Kasumi-1 (cell line): ENCODE measurements at regions not wholly inside any gene's neighbourhood (a gene's known extent, or its start where the extent isn't known, plus 50 kb on each side); places are given as distances from the start of the nearest gene placed in this dataset.
A peak's percentile ranks its signal among the peaks of the same experiment; 100 is the strongest.

Experiments
- DNase-seq, 2 experiments: peaks; one replicate each; lab custom pipeline; 2025; lab: John Stamatoyannopoulos, UW

DNA sequence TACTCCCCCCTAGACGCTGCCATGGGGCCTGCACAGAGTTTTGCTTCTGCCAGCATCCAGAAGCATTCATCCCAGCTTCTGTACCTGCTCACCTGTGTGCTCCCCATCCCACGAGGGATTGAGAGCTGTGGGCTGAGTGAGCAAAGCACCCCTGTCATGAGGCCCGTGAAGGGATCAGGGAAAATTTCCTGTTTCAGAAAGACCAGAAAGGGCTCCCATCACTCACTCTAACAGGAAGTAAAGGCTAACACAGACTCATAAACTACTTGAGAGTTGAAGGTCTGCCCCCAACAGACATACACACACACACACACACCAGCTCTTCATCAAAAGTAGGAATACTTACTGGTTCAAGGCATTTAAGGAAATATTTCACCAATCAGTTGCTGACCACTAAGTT lies 256.5 kb upstream of the NT5E start:
- no peak for DNase-seq

GRCh38 chr6:85192596-85192995 lies 257.3 kb upstream of the NT5E start:
- no peak for DNase-seq

GRCh38 chr6:85192186-85192585 lies 257.7 kb upstream of the NT5E start:
- DNase-seq = no peak

GRCh38 chr6:85191656-85192055 lies 258.2 kb upstream of the NT5E start:
- no peak for DNase-seq

GRCh38 chr6:85186546-85187175 lies 263.2 kb upstream of the NT5E start:
- no peak for DNase-seq

GRCh38 chr6:85185977-85186376 lies 263.9 kb upstream of the NT5E start:
- no peak for DNase-seq

DNA sequence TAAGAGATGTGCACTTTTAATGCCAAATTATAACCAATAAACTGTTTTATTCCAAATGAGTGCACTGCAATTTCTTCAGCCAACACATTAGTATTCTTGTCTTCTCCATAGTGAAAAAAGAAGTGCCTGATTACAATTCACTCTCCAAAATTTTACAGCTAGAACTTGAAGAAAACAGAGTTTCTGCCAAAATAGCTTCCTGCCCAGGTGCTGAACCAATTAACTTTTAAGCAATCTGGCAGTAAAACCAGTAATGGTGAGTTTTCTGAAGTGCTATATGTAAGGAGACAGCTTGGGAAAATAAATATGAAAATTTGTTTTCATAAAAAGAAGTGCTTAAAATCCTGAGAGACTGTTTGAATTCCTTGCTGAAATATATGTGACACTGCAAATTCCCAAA lies 266.0 kb upstream of the NT5E start:
- no peak for DNase-seq

- DNase-seq = no peak
Measured at GRCh38 chr6:85172705-85173104, 277.2 kb upstream of the NT5E start.

GRCh38 chr6:85172161-85172560 lies 277.7 kb upstream of the NT5E start:
- no peak for DNase-seq

DNA sequence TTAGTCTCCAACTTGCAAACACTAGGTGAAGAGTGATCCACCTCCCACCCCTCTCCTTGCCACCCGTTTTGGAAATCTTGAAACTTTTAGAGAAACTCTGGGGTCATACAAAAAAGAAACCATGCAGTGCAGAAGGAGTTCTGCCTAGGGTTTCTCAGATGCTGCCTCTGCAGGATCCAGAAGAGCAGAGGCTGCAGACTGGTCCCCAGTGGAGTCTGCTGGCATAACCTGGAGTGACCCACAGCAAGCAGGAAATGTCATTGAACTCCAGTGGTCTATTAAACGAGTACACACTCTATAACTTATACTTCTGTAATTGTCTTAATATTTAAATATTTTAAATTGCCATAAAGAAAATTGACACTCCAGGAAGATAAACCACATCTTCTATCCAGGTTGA lies 280.7 kb upstream of the NT5E start:
- peak in 1 of 2 experiments; percentile 60 for DNase-seq

- DNase-seq = no peak
Measured at GRCh38 chr6:85168146-85168545, 281.7 kb upstream of the NT5E start.

GRCh38 chr6:85166114-85166741 lies 283.7 kb upstream of the NT5E start:
- no peak for DNase-seq

- DNase-seq = no peak
Measured at GRCh38 chr6:85163156-85164080, 286.5 kb upstream of the NT5E start.

- no peak for DNase-seq
Measured at GRCh38 chr6:85157311-85157710, 292.6 kb upstream of the NT5E start.

DNA sequence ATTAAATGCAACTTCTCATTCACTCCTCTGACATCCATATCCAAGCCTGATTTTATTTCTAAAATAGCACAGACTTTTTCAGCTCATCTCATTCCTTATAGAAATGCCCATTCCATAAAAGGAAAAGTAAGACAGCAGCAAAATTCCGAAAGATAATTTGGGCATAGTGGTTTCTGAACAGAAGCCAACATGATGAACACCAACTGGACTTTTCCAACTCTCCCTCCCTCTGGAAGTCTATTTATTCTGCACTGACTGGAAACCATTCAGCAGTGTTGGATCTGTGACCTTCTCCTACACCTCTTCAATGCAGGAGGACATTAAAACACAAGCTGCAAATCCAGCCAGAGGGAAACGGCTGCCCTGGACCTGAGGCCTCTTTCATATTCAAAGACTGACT lies 306.2 kb upstream of the NT5E start:
- DNase-seq = no peak

GRCh38 chr6:85137865-85138264 lies 312.0 kb upstream of the NT5E start:
- no peak for DNase-seq

DNA sequence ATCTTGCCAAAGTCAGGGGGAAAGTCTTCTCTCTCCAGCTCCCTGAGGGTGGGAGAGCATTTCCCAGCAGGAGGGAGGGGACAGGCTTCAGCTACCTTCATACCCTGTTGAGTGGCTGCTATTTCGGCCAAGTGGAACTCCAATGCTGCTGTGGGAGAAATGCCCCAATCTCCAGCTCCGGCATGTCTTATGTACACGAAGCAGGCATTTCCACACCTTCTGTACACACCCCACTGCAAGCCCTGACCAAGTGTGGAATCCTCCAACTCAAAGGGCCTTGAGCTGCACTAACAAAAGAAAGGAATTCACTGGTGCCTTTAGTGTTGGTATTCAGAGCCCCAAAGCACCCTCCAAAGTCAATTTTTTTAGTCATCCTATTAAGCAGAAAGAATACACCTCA lies 313.6 kb upstream of the NT5E start:
- DNase-seq = no peak

- no peak for DNase-seq
Measured at GRCh38 chr6:85135376-85136094, 314.3 kb upstream of the NT5E start.

DNA sequence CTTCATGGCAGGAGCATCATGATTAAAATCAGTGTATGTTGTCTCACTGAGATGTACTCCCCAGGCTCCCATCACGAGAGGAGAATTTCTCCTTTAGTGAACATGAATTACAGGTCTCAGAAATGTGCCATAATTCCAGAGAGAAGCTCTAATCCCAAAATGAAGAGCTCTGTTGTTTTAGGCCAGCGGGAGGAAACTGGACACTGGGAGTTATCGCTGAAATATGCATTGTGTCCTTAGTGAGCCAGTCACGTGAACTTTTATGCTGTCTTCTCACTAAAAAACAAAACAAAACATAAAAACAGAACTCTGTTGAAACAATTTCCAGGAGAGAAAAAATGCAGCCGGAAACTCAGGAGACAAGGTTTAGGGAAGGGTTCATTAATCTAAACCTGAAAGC lies 315.7 kb upstream of the NT5E start:
- DNase-seq = no peak

DNA sequence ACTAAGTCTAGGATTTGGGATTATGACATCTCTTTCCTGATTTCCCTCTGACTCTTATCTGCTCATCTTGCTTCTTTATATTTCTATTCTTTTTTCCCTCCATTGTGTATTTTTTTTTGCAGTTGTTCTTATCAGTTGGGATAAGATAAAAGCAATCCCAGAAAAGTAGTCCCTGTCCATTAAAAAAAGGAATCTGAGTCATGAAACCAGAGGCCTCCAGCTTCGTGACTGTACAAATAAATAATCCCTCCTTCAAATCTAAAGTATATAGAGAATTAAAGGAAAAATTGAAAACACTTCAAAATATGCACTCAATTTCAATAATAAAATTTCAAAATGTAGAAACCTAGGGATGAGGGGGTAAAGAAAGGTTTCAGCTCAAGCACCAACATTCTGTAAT lies 317.8 kb upstream of the NT5E start:
- DNase-seq = no peak

DNA sequence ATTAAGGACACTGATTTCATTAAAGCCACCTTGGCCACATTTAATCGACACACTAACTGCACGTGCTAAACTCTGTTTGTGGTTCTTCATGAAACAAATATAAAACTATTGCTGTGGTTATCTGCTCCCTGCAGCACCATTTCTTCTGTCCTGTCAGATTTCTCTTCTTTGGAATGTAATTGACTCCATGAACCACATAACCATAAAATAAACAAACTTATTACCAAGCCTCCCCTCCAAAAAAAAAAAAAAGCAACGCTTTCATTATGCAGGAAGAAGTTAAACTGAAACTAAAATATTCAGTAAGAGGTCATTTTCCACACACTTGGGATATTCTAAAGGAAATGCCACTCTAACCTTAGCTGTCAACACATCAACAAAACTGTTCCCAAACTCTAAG lies 319.1 kb upstream of the NT5E start:
- no peak for DNase-seq

DNA sequence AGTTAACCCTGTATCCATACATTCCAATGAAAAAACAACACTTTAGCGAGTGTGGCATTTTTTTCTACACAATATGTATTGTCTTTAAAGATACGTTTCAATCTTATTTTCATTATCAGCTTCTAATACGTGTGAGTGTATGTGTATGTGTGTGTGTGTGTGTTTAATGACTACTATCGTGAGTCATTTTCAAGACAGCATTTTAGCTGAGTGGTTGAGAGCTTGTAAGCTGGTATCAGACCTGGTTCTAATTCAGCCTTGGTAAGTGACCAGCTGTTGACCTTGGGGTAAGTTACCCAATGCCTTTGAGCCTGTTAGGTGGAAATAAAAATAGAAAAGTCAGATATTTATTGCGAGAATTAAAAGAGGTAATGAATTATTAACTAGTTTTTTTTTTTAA lies 320.0 kb upstream of the NT5E start:
- DNase-seq = no peak
